A549 (cell line): ENCODE measurements at regions not wholly inside any gene's neighbourhood (a gene's known extent, or its start where the extent isn't known, plus 50 kb on each side); places are given as distances from the start of the nearest gene placed in this dataset.

Source experiments
- ATAC-seq, 2 experiments: fragments of 200-7000 bp in 1 of 2; fragments of >200 bp in 1 of 2; cut with Nextera tagmentation in 1 of 2; cut with Tn5 transposase in 1 of 2; 3 replicates each; pipeline versions ENCODE4 v1.8.0 to v1.9.1; 2018 to 2020; ENCODE audit warnings: mild to moderate bottlenecking in 1 of 2, moderate library complexity in 1 of 2
- CTCF ChIA-PET: fragments of 300-600 bp; sonication (Branson Sonifier 250); formaldehyde crosslinking; extraction: SDS; loops from one replicate; lab custom pipeline; 2021; ENCODE audit warnings: antibody characterized with exemption, inconsistent platforms; lab: Yijun Ruan, JAX
- POLR2A ChIA-PET: fragments of 350-600 bp; formaldehyde crosslinking; extraction: SDS; loops from one replicate; lab custom pipeline; 2021; ENCODE audit warnings: antibody characterized with exemption, inconsistent platforms; lab: Yijun Ruan, JAX
- DNase-seq, 2 experiments: peaks; one replicate each; pipeline versions ENCODE4 v3.0.0 to v3.0.0-alpha.2; 2011 to 2016; ENCODE audit warnings: low read depth in 1 of 2, low spot score in 1 of 2
- FAIRE-seq: peaks from 2 replicates; lab custom pipeline; 2011; peaks lifted over from hg19 to GRCh38; lab: Jason Lieb, UNC
- H3K27ac ChIP-seq, 2 experiments: fragments of >200 bp; sonication (Bioruptor Twin); formaldehyde crosslinking; 3 replicates each; pipeline ENCODE4 v1.5.1; 2016 to 2017
- H3K4me1 ChIP-seq: fragments of >200 bp; sonication (Bioruptor Twin); formaldehyde crosslinking; 3 replicates; pipeline ENCODE4 v1.6.1; 2016
- H3K4me2 ChIP-seq: fragments of >200 bp; sonication (Bioruptor Twin); formaldehyde crosslinking; 3 replicates; pipeline ENCODE4 v1.6.1; 2016
- H3K4me3 ChIP-seq: fragments of >200 bp; sonication (Bioruptor Twin); formaldehyde crosslinking; 3 replicates; pipeline ENCODE4 v1.5.1; 2016
- H3K9me3 ChIP-seq: fragments of >200 bp; sonication (Bioruptor Twin); formaldehyde crosslinking; 3 replicates; pipeline ENCODE4 v1.6.1; 2016
- BCL3 ChIP-seq: fragments of >200 bp; sonication (Bioruptor Twin); formaldehyde crosslinking; IDR thresholded peaks from 3 replicates; pipeline ENCODE4 v1.6.1; 2016
- CHD4 ChIP-seq: fragments of 200-600 bp; sonication (generic); IDR thresholded peaks from 2 replicates; pipeline ENCODE4 v1.6.1; 2016; ENCODE audit warnings: antibody characterized with exemption, mild to moderate bottlenecking, borderline replicate concordance
- EHF ChIP-seq: fragments of 250-450 bp; sonication (Bioruptor Pico); IDR thresholded peaks from 2 replicates; pipeline ENCODE4 v1.5.0; 2020; ENCODE audit warnings: mild to moderate bottlenecking
- EHMT2 ChIP-seq: fragments of 200-600 bp; sonication (generic); IDR thresholded peaks from 2 replicates; pipeline ENCODE4 v1.6.1; 2016; ENCODE audit warnings: antibody characterized with exemption, low read depth, mild to moderate bottlenecking, moderate library complexity
- EP300 ChIP-seq, 2 experiments: fragments of >200 bp; sonication (Bioruptor Twin); formaldehyde crosslinking; IDR thresholded peaks; 2 replicates in 1 of 2; 3 replicates in 1 of 2; pipeline ENCODE4 v1.6.1; 2016 to 2017
- FOXS1 ChIP-seq: fragments of 250-450 bp; sonication (Bioruptor Pico); IDR thresholded peaks from 2 replicates; pipeline ENCODE4 v1.5.0; 2020; ENCODE audit warnings: mild to moderate bottlenecking, moderate library complexity
- HOXB13 ChIP-seq: fragments of 250-450 bp; sonication (Bioruptor Pico); IDR thresholded peaks from 2 replicates; pipeline ENCODE4 v1.5.0; 2020; ENCODE audit warnings: low read depth, mild to moderate bottlenecking, moderate library complexity
- HOXB5 ChIP-seq: fragments of 250-450 bp; sonication (Bioruptor Pico); IDR thresholded peaks from 2 replicates; pipeline ENCODE4 v1.5.0; 2020; ENCODE audit warnings: mild to moderate bottlenecking, moderate library complexity
- JUNB ChIP-seq: fragments of >200 bp; sonication (Bioruptor Twin); formaldehyde crosslinking; IDR thresholded peaks from 2 replicates; pipeline ENCODE4 v1.6.1; 2016
- KDM1A ChIP-seq: fragments of 200-600 bp; sonication (generic); IDR thresholded peaks from 2 replicates; pipeline ENCODE4 v1.6.1; 2016; ENCODE audit warnings: low read depth, mild to moderate bottlenecking
- MAFK ChIP-seq: fragments of 450-650 bp; IDR thresholded peaks from 2 replicates; pipeline ENCODE4 v1.6.1; 2014; ENCODE audit not compliant: partially characterized antibody
- MAZ ChIP-seq: fragments of 150-350 bp; IDR thresholded peaks from 2 replicates; pipeline ENCODE4 v1.6.1; 2014; ENCODE audit warnings: antibody characterized with exemption, low read depth, low read length, borderline replicate concordance
- POLR2A ChIP-seq: IDR thresholded peaks from 2 replicates; pipeline ENCODE4 v1.6.1; 2012; ENCODE audit warnings: mild to moderate bottlenecking, low read length
- RARB ChIP-seq: fragments of 250-450 bp; sonication (Bioruptor Pico); IDR thresholded peaks from 2 replicates; pipeline ENCODE4 v1.8.0; 2021; ENCODE audit warnings: mild to moderate bottlenecking, moderate library complexity
- SMC3 ChIP-seq: fragments of >200 bp; sonication (Bioruptor Twin); formaldehyde crosslinking; IDR thresholded peaks from 3 replicates; pipeline ENCODE4 v1.6.1; 2018; ENCODE audit warnings: inconsistent platforms
- TP53 ChIP-seq: fragments of 250-450 bp; sonication (Bioruptor Pico); IDR thresholded peaks from 2 replicates; pipeline ENCODE4 v1.5.0; 2021; ENCODE audit warnings: mild to moderate bottlenecking, moderate library complexity
- ZFP36 ChIP-seq: fragments of 450-650 bp; IDR thresholded peaks from 2 replicates; pipeline ENCODE4 v1.6.1; 2014; ENCODE audit warnings: borderline replicate concordance; ENCODE audit not compliant: partially characterized antibody
- ZNF302 ChIP-seq: fragments of 250-450 bp; sonication (Bioruptor Pico); IDR thresholded peaks from 2 replicates; pipeline ENCODE4 v1.9.0; 2021; ENCODE audit warnings: inconsistent platforms, mild to moderate bottlenecking, moderate library complexity
- WGBS: methylation state at CpG from one replicate; pipeline ENCODE4 v1.1.6; 2017; ENCODE audit errors: missing lambda C conversion rate; 5-methylcytosine and 5-hydroxymethylcytosine counted together
- TF ChIP-seq, protein P1 (sequence below): fragments of 450-650 bp; IDR thresholded peaks from 2 replicates; pipeline ENCODE4 v1.6.1; 2014; ENCODE audit warnings: antibody characterized with exemption

GRCh38 chr1:37238364-37239224 lies 204.3 kb upstream of the GRIK3 start (continued):
- TF ChIP-seq, protein P1, sequence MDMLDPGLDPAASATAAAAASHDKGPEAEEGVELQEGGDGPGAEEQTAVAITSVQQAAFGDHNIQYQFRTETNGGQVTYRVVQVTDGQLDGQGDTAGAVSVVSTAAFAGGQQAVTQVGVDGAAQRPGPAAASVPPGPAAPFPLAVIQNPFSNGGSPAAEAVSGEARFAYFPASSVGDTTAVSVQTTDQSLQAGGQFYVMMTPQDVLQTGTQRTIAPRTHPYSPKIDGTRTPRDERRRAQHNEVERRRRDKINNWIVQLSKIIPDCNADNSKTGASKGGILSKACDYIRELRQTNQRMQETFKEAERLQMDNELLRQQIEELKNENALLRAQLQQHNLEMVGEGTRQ = no peak
- TF ChIP-seq POLR2A = no peak
- no peak for TF ChIP-seq RARB (CRISPR knock-in tag)
- no peak for TF ChIP-seq FOXS1 (CRISPR knock-in tag)
- TF ChIP-seq EP300 (IDR thresholded peaks at IDR 0.05) = no peak
- TF ChIP-seq MAFK = no peak
- TF ChIP-seq EHF (CRISPR knock-in tag) = no peak
- TF ChIP-seq SMC3 = no peak

DNA sequence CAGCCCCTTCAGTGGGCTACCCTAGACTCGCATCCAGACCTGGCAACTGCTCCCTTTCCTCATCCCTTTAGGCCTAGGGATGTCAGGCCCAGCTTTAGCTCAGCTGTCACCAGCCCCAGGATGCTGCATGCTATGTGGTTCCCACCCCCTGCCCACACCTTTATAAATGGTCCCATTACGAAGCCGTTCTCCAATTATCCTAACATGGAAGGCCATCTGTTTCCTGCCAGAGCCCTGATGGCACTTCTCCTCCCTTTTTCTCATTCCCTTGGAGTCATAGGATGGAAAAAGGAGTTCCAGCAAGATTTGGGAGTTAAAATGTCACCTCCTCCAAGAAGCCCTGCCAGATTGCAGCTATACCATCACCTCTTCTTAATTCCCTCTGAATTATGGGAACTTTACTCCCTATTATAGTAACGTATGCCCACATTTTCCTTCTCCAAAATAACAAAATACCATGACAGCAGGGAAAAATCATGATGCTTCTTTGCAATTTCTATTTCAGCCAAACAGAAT lies 205.0 kb upstream of the GRIK3 start:
- ChIA-PET CTCF (no interaction called here), POLR2A (no interaction called here)
- no peak overlapping the region for H3K4me3 ChIP-seq
- TF ChIP-seq ZFP36 (peak; percentile 22), HOXB5 (no peak)
- no peaks in the 10 kb centered on the region for H3K9me3 ChIP-seq
- WGBS = 42% methylated on average over 4 of the region's 4 CpGs
- H3K27ac ChIP-seq = no peak overlapping the region
- FAIRE-seq = no peak
- ATAC-seq = no peak
- H3K4me2 ChIP-seq = no peak overlapping the region
- no peak for DNase-seq
- H3K4me1 ChIP-seq = no peaks in the 10 kb centered on the region

DNA sequence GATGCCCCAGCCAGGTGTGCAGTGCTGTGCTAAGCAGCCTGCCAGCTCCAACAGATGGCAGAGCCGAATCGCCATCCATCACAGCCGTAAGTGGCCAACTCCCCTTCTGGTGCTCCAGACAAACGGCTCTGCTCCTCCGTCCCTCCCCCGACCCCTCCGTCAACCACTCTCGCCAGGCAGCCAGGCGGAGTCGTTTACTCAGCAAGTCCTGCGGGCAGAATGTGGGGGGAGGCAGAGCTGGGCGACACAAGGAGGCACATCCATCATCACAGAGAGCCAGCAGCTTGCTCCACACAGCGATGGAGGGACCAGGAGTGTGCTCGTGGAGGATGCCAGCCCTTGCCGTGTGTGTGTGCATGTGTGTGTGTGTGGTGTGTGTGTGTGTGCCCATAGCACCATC lies 206.6 kb upstream of the GRIK3 start:
- TF ChIP-seq ZNF302 (CRISPR knock-in tag) = no peak
- TF ChIP-seq CHD4 = no peak
- TF ChIP-seq EHMT2 = no peak
- no peak for TF ChIP-seq KDM1A
- DNase-seq = no peak
- CTCF ChIA-PET = interaction anchor here (1.7 kb wide), 1 partner anchor 33 kb away, joined by 3 read pairs; no protein-coding TSS in a partner anchor
- POLR2A ChIA-PET = no interaction called here
- ATAC-seq = no peak
- WGBS = 35% methylated on average over 10 of the region's 15 CpGs
- Histone ChIP-seq H3K4me2 (no peak overlapping the region), H3K4me1 (no peaks in the 10 kb centered on the region), H3K4me3 (no peak overlapping the region), H3K27ac (no peak overlapping the region), H3K9me3 (no peaks in the 10 kb centered on the region)
- no peak for FAIRE-seq

- CTCF ChIA-PET = interaction anchor here (1.7 kb wide), 1 partner anchor 31 kb away, joined by 3 read pairs; no protein-coding TSS in a partner anchor
- no peak overlapping the region for H3K4me3 ChIP-seq
- WGBS = 12% methylated on average over 5 of the region's 5 CpGs
- no peaks in the 10 kb centered on the region for H3K4me1 ChIP-seq
- DNase-seq = no peak
- no peak for TF ChIP-seq HOXB13 (CRISPR knock-in tag)
- no peak for TF ChIP-seq JUNB
- no peak for TF ChIP-seq FOXS1 (CRISPR knock-in tag)
- no peak for TF ChIP-seq TP53 (CRISPR knock-in tag)
- no peak for TF ChIP-seq MAZ
- TF ChIP-seq BCL3 = no peak
- TF ChIP-seq ZNF302 (CRISPR knock-in tag) = no peak
- H3K4me2 ChIP-seq = no peak overlapping the region
- H3K27ac ChIP-seq = no peak overlapping the region
- POLR2A ChIA-PET = no interaction called here
- no peak for ATAC-seq
- FAIRE-seq = no peak
- H3K9me3 ChIP-seq = no peaks in the 10 kb centered on the region
These were observed 208.2 kb upstream of the GRIK3 start for GRCh38 chr1:37242501-37242900.
